Chondrocyte (in vitro differentiated cells): ENCODE measurements at regions not wholly inside any gene's neighbourhood (a gene's known extent, or its start where the extent isn't known, plus 50 kb on each side); places are given as distances from the start of the nearest gene placed in this dataset.

Source experiments
- DNase-seq: peaks from one replicate; pipeline ENCODE4 v3.0.0; 2021; ENCODE audit warnings: mixed read lengths, low spot score
- H3K27ac Mint-ChIP-seq: one replicate; pipeline ENCODE4 v1.8.0; 2021; ENCODE audit warnings: mild to moderate bottlenecking, moderate library complexity, mixed read lengths; ENCODE audit not compliant: unreplicated experiment
- H3K27me3 Mint-ChIP-seq: 2 replicates; pipeline ENCODE4 v1.8.0; 2021; ENCODE audit warnings: low read depth, mixed read lengths
- H3K36me3 Mint-ChIP-seq: 2 replicates; pipeline ENCODE4 v1.8.0; 2021; ENCODE audit warnings: low read depth, mixed read lengths
- H3K4me1 Mint-ChIP-seq: 2 replicates; pipeline ENCODE4 v1.8.0; 2021; ENCODE audit warnings: low read depth, mild to moderate bottlenecking, mixed read lengths
- H3K4me3 Mint-ChIP-seq: one replicate; pipeline ENCODE4 v1.8.0; 2021; ENCODE audit warnings: mild to moderate bottlenecking, moderate library complexity, mixed read lengths; ENCODE audit not compliant: unreplicated experiment
- H3K9me3 Mint-ChIP-seq: 2 replicates; pipeline ENCODE4 v1.8.0; 2021; ENCODE audit warnings: low read depth, mixed read lengths
- TF ChIP-seq, protein P1 (sequence below): fragments of 200-600 bp; sonication (generic); IDR thresholded peaks from 2 replicates; pipeline ENCODE4 v1.5.0; 2021; ENCODE audit warnings: antibody characterized with exemption, mild to moderate bottlenecking, moderate library complexity

DNA sequence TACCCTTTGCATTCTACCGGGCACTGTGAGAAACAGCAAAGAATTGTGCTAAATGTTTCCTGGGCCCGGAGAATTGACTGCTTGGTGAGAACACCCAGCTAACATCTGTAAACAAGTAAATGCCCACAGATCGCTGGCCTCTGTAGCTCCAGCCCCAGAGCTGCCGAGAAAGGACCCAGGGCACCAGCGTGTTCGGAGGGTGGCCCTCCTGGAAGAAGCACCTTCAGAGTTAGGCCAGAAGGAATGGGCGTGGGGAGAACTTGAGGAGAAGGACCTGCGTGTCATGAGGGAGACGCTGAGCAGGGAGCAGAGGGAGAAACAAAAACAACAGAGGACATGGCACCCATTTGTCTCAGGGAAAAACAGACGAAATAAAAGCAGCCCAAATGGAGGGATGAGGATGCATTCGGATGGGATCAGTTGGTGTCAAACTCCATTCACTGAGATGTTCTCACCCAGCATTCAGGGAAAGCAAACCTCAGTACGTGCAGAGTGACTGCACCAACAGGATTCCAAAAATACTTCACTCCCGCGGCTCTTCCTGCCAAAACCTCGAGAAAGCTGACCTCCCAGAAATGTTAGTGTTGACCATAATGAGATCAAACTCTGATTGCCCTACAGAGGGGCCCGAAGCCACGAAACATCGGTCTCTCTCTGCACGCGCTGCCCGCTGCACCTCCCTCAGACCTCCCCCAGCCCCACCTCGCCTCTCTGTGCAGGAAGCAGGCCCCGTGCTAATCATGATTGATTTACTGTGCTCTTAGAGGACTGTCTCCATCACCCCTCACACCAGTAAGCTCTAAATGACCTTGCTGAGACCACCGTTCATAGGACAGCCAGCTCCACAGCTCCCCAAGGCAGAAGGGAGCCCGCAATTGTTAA lies 376.3 kb upstream of the SALL3 start:
- H3K27ac Mint-ChIP-seq = no peak overlapping the region
- H3K27me3 Mint-ChIP-seq = no peaks in the 10 kb centered on the region
- H3K36me3 Mint-ChIP-seq = no peaks in the 10 kb centered on the region
- TF ChIP-seq, protein P1, sequence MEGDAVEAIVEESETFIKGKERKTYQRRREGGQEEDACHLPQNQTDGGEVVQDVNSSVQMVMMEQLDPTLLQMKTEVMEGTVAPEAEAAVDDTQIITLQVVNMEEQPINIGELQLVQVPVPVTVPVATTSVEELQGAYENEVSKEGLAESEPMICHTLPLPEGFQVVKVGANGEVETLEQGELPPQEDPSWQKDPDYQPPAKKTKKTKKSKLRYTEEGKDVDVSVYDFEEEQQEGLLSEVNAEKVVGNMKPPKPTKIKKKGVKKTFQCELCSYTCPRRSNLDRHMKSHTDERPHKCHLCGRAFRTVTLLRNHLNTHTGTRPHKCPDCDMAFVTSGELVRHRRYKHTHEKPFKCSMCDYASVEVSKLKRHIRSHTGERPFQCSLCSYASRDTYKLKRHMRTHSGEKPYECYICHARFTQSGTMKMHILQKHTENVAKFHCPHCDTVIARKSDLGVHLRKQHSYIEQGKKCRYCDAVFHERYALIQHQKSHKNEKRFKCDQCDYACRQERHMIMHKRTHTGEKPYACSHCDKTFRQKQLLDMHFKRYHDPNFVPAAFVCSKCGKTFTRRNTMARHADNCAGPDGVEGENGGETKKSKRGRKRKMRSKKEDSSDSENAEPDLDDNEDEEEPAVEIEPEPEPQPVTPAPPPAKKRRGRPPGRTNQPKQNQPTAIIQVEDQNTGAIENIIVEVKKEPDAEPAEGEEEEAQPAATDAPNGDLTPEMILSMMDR = no peak
- no peaks in the 10 kb centered on the region for H3K4me1 Mint-ChIP-seq
- no peak overlapping the region for H3K4me3 Mint-ChIP-seq
- no peak for DNase-seq
- H3K9me3 Mint-ChIP-seq = peaks cover 42% of the 10 kb centered on the region

DNA sequence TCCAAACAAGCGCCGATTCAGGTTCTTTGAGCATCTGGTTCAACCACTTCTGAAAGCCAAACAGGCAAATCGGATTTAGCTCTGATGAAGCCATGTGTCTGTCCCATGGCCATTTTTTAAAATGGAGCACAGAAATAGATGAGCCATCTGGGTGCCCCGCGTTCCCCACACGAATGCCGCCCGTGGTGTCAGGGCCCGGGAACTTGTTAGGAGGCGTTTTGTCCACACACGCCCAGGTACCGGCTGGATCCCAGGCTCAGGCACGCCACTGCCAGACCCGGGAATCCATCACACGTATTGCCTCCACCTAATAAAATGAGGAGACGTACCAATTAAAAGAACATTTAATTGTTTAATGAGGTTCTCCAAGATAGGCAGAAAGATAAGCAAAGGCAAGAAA lies 374.4 kb upstream of the SALL3 start:
- TF ChIP-seq, protein P1 = no peak
- Mint-ChIP-seq H3K27ac (no peak overlapping the region), H3K36me3 (no peaks in the 10 kb centered on the region), H3K4me3 (no peak overlapping the region), H3K9me3 (peaks cover 35% of the 10 kb centered on the region), H3K27me3 (no peaks in the 10 kb centered on the region), H3K4me1 (no peaks in the 10 kb centered on the region)
- no peak for DNase-seq

DNA sequence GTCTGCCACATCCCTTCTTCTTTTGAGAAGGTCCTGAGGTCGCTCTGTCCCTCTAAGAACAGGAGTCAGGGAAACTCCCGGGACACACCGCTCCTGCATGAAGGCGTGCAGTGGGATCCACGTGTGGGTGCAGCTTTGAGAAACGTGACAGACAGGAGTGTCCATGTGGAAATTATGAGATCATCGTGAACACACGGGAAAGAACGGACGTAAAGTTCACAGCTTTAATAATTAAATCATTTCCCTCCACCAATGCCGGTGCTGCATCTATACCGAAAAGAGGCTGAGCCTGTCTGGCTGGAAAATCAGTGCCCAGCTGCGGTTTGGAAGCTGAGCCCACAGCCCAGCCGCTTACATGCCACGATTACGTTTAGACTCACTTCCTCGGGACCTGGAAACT lies 372.4 kb upstream of the SALL3 start:
- Mint-ChIP-seq H3K9me3 (peaks cover 28% of the 10 kb centered on the region), H3K27me3 (no peaks in the 10 kb centered on the region), H3K4me1 (no peaks in the 10 kb centered on the region), H3K4me3 (no peak overlapping the region), H3K27ac (no peak overlapping the region), H3K36me3 (no peaks in the 10 kb centered on the region)
- TF ChIP-seq, protein P1 = no peak
- no peak for DNase-seq

DNA sequence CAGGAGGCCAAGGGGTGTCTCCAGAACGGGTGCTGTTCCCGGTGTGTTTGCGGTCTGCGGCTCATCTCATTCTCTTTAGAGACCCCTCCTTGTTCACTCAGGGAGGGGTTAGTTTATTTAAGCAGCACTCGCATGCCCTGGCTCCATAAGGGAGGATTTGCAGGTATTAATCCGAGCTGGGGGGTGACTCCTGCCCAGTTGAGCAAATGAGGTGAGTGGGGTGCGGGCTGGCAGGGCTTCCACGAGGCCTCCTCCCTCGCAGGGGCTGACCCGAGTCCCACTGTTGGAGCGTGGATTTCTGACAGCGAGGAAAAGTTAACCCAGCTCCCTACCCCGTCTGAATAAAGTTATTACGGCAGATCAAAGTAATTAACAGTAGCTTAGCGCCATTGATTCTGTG lies 371.8 kb upstream of the SALL3 start:
- Mint-ChIP-seq H3K4me1 (no peaks in the 10 kb centered on the region), H3K27me3 (no peaks in the 10 kb centered on the region), H3K9me3 (peaks cover 27% of the 10 kb centered on the region), H3K4me3 (no peak overlapping the region), H3K27ac (no peak overlapping the region), H3K36me3 (no peaks in the 10 kb centered on the region)
- TF ChIP-seq, protein P1 = no peak
- DNase-seq = no peak

DNA sequence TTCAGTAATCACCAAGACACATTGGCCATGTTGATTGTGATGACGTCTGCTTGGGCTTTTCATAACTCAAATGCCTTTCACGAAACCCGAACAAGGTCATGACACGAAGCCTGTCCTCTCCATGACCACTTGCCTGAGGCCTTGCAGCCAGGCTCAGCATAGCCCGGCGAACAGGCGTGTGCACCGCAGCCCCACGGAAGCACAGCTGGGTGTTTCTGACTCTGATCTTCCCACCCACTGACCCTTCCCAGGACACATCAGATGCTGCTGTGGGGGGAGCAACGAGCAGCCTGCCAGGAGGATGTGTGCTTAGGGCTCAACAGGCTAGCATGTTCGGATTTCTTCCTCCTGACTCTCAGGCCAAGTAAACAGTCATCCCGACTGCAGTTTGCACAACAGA lies 369.4 kb upstream of the SALL3 start:
- no peak overlapping the region for H3K4me3 Mint-ChIP-seq
- H3K4me1 Mint-ChIP-seq = no peaks in the 10 kb centered on the region
- DNase-seq = no peak
- H3K27ac Mint-ChIP-seq = no peak overlapping the region
- TF ChIP-seq, protein P1 = no peak
- no peaks in the 10 kb centered on the region for H3K27me3 Mint-ChIP-seq
- peaks cover 16% of the 10 kb centered on the region for H3K9me3 Mint-ChIP-seq
- H3K36me3 Mint-ChIP-seq = no peaks in the 10 kb centered on the region
